ENCODE measurements at regions not wholly inside any gene's neighbourhood (a gene's known extent, or its start where the extent isn't known, plus 50 kb on each side); places are given as distances from the start of the nearest gene placed in this dataset.

DNA sequence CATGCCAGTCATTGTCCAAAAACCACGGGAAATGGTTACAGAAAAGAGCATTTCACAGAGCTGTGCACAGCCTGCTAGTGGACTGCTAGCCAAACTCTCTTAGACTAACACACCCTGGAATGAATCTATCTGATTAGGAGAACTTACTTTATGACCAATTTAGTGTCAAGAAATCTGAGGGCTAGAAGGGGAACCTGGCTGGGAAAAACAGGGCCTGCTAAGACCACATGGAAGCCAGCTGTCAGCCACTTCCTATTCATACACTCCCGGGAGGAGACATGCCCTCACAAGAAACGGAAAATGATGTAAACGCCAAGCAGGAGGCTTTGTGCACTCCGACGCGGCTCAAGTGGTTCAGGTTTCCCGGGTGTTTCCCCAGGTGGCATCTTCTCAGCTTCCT is 54.8 kb downstream of the MPP7 start:
- H3K9me3 ChIP-seq (ENCODE audit: low read length) = no peaks in the 10 kb centered on the region
- H3K9ac ChIP-seq (ENCODE audit: low read length) = no peak overlapping the region
- no peaks in the 10 kb centered on the region for H3K27me3 ChIP-seq (ENCODE audit: insufficient read depth, low read depth, low read length)
- no peaks in the 10 kb centered on the region for H3K36me3 ChIP-seq (ENCODE audit: insufficient read depth, low read length)
- H3K79me2 ChIP-seq (replicated peaks; ENCODE audit: insufficient read depth, low read length) = no peaks in the 10 kb centered on the region
- H3F3A ChIP-seq (ENCODE audit: insufficient read depth, low read length, poor library complexity, severe bottlenecking) = no peaks in the 10 kb centered on the region
- H4K20me1 ChIP-seq (ENCODE audit: insufficient read depth) = no peaks in the 10 kb centered on the region
- H3K27ac ChIP-seq (ENCODE audit: low read length) = no peak overlapping the region
- H3K4me2 ChIP-seq (ENCODE audit: low read length) = no peak overlapping the region
- TF ChIP-seq TAF1 (IDR thresholded peaks at IDR 0.05; ENCODE audit: low read depth) = no peak
- no peak for TF ChIP-seq EP300 (conservative IDR thresholded peaks at IDR 0.05; ENCODE audit: poor library complexity, severe bottlenecking)
- no peak for TF ChIP-seq EZH2 (IDR thresholded peaks at IDR 0.05; ENCODE audit: borderline replicate concordance, insufficient read depth, low read length, poor library complexity, severe bottlenecking)
- TF ChIP-seq, protein P1, sequence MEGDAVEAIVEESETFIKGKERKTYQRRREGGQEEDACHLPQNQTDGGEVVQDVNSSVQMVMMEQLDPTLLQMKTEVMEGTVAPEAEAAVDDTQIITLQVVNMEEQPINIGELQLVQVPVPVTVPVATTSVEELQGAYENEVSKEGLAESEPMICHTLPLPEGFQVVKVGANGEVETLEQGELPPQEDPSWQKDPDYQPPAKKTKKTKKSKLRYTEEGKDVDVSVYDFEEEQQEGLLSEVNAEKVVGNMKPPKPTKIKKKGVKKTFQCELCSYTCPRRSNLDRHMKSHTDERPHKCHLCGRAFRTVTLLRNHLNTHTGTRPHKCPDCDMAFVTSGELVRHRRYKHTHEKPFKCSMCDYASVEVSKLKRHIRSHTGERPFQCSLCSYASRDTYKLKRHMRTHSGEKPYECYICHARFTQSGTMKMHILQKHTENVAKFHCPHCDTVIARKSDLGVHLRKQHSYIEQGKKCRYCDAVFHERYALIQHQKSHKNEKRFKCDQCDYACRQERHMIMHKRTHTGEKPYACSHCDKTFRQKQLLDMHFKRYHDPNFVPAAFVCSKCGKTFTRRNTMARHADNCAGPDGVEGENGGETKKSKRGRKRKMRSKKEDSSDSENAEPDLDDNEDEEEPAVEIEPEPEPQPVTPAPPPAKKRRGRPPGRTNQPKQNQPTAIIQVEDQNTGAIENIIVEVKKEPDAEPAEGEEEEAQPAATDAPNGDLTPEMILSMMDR (IDR thresholded peaks at IDR 0.05; ENCODE audit: poor library complexity, severe bottlenecking) = no peak
- no peak for TF ChIP-seq MXI1 (conservative IDR thresholded peaks at IDR 0.05; ENCODE audit: poor library complexity, severe bottlenecking)
- TF ChIP-seq SMC3 (conservative IDR thresholded peaks at IDR 0.05; ENCODE audit: poor library complexity) = no peak
- no peak for TF ChIP-seq POLR2AphosphoS5 (IDR thresholded peaks at IDR 0.05)
- no peak for TF ChIP-seq RAD21 (conservative IDR thresholded peaks at IDR 0.05)
- TF ChIP-seq, protein P2, sequence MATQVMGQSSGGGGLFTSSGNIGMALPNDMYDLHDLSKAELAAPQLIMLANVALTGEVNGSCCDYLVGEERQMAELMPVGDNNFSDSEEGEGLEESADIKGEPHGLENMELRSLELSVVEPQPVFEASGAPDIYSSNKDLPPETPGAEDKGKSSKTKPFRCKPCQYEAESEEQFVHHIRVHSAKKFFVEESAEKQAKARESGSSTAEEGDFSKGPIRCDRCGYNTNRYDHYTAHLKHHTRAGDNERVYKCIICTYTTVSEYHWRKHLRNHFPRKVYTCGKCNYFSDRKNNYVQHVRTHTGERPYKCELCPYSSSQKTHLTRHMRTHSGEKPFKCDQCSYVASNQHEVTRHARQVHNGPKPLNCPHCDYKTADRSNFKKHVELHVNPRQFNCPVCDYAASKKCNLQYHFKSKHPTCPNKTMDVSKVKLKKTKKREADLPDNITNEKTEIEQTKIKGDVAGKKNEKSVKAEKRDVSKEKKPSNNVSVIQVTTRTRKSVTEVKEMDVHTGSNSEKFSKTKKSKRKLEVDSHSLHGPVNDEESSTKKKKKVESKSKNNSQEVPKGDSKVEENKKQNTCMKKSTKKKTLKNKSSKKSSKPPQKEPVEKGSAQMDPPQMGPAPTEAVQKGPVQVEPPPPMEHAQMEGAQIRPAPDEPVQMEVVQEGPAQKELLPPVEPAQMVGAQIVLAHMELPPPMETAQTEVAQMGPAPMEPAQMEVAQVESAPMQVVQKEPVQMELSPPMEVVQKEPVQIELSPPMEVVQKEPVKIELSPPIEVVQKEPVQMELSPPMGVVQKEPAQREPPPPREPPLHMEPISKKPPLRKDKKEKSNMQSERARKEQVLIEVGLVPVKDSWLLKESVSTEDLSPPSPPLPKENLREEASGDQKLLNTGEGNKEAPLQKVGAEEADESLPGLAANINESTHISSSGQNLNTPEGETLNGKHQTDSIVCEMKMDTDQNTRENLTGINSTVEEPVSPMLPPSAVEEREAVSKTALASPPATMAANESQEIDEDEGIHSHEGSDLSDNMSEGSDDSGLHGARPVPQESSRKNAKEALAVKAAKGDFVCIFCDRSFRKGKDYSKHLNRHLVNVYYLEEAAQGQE (IDR thresholded peaks at IDR 0.05; ENCODE audit: borderline replicate concordance) = no peak
- H2AFZ ChIP-seq (ENCODE audit: low read depth, low read length) = no peak overlapping the region
- H3K9me2 ChIP-seq (ENCODE audit: insufficient read depth, low read length) = no peaks in the 10 kb centered on the region
- H3K4me3 ChIP-seq (ENCODE audit: low read length) = no peak overlapping the region

DNA sequence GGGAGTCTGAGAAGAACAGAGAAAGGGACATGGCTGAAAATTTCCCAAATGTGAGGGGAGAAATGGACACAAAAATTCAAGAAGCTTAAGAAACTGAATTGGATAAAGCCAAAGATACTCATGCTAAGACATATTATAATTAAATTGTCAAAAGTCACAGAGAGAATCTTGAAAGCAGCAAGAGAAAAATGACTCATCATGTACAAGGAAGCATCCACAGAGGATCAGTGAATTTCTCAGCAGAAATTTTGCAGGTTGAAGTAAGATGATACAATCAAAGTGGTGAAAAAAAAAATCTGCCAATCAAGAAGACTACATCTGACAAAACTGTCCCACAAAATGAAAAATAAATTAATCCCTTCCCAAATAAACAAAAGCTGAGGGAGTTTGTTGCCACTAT is 56.8 kb downstream of the MPP7 start:
- no peaks in the 10 kb centered on the region for H3K9me3 ChIP-seq (ENCODE audit: low read length)
- H3K4me2 ChIP-seq (ENCODE audit: low read length) = no peak overlapping the region
- no peaks in the 10 kb centered on the region for H3F3A ChIP-seq (ENCODE audit: insufficient read depth, low read length, poor library complexity, severe bottlenecking)
- no peaks in the 10 kb centered on the region for H3K36me3 ChIP-seq (ENCODE audit: insufficient read depth, low read length)
- H3K79me2 ChIP-seq (replicated peaks; ENCODE audit: insufficient read depth, low read length) = no peaks in the 10 kb centered on the region
- no peak overlapping the region for H3K27ac ChIP-seq (ENCODE audit: low read length)
- no peaks in the 10 kb centered on the region for H3K27me3 ChIP-seq (ENCODE audit: insufficient read depth, low read depth, low read length)
- no peak overlapping the region for H3K4me3 ChIP-seq (ENCODE audit: low read length)
- no peaks in the 10 kb centered on the region for H3K9me2 ChIP-seq (ENCODE audit: insufficient read depth, low read length)
- H3K9ac ChIP-seq (ENCODE audit: low read length) = no peak overlapping the region
- no peaks in the 10 kb centered on the region for H4K20me1 ChIP-seq (ENCODE audit: insufficient read depth)
- TF ChIP-seq, protein P2 (IDR thresholded peaks at IDR 0.05; ENCODE audit: borderline replicate concordance) = no peak
- TF ChIP-seq TAF1 (IDR thresholded peaks at IDR 0.05; ENCODE audit: low read depth) (no peak), EP300 (conservative IDR thresholded peaks at IDR 0.05; ENCODE audit: poor library complexity, severe bottlenecking) (no peak), RAD21 (conservative IDR thresholded peaks at IDR 0.05) (no peak), SMC3 (conservative IDR thresholded peaks at IDR 0.05; ENCODE audit: poor library complexity) (no peak), EZH2 (IDR thresholded peaks at IDR 0.05; ENCODE audit: borderline replicate concordance, insufficient read depth, low read length, poor library complexity, severe bottlenecking) (no peak), POLR2AphosphoS5 (IDR thresholded peaks at IDR 0.05) (no peak), MXI1 (conservative IDR thresholded peaks at IDR 0.05; ENCODE audit: poor library complexity, severe bottlenecking) (no peak)
- TF ChIP-seq, protein P1 (IDR thresholded peaks at IDR 0.05; ENCODE audit: poor library complexity, severe bottlenecking) = no peak
- no peak overlapping the region for H2AFZ ChIP-seq (ENCODE audit: low read depth, low read length)

All from neural cell (in vitro differentiated cells).